ENCODE measurements at regions not wholly inside any gene's neighbourhood (a gene's known extent, or its start where the extent isn't known, plus 50 kb on each side); places are given as distances from the start of the nearest gene placed in this dataset.
"Not testable (repeated sequence)": the region's sequence is repeated elsewhere in the genome, so short reads cannot be mapped to it uniquely, and the experiment has no call there.

DNA sequence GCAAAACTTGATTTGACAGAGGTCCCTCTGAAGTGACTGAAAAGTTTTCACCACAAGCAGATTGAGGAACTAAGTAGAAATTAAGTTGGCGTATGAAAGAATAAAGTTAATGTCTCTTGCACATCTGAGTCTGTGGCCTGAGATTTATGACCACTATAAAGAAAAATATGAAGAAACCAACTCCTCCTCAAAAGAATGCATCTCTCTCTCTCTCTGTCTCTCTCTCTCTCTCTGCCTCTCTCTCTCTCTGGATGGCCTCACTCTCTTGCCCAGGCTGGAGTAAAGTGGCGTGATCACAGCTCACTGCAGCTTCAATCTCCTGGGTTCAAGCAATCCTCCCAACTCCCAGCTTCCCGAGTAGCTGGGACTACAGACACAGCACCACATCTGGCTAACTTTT is 55.2 kb downstream of the RPL22L1 start:
- no peak for DNase-seq (ENCODE audit: low read depth)

DNA sequence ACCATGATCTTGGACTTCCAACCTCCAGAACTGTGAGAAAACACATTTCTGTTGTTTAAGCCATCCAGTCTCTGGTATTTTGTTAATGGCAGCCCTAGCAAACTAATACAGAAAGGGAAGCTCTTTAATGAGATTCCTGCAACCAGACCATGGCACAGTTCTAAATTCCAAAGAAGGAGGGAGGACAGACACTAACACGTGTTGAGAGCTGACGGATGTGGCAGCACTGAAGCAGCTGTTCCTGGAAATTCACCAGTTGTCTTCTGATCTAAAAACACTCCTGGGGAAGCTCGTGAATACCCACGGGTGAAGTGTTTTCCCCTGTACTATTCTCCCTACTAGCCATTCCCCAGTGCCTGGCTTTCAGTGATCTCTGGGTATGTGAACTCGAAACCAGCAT is 56.7 kb downstream of the RPL22L1 start:
- DNase-seq (ENCODE audit: low read depth): no peak

DNA sequence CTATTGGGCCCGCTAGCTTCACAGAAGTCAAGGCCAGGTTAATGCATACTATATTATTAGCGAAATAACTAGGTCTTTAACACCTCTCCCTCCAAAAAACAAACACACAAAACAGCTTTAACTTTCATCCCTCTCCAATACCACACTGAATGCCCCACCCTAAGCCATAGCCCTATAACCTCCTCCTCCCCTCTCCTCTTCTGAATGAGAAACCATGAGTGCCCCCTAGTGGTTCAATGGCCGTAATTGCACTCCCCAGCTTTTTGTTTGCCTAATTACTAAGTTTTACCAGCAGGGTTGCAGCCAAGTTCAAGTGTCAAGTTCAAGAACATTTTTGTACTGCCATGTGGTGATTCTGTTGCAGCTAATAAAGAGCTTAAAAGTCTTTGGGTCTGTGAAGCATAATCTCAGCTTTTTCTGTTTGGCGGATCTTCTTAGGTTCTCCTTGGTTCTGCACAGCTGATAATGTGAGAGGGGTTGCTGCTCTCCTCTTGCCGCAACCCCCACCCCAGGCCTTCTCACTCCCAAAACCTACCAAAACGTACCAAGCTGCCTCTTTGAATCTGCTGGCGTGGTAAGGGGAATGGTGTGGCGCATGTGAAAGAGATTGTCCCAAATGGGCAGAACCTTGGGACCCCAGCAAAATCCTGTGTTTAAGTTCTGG is 57.9 kb downstream of the RPL22L1 start:
- peak; percentile 80 for DNase-seq (ENCODE audit: low read depth)

DNA sequence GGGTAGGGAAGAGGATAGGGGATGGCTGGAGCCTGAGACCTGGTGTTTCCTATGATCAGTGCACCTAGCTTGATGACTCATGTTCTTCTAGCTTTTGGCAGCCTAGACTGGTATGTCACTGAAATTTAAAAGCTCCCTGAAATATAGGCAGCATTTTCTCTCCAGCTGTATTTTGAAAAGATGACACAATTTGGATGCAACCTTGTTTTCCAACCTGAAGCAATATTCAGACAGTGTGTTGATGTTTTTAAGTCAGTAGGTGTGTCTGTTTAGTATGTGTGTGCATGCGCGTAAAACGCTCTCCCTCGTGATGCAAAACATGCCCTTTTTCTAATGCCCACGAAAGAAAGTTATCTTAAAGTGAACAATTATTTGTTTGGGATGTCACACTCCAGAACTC is 58.5 kb downstream of the RPL22L1 start:
- DNase-seq (ENCODE audit: low read depth): peak; percentile 6

DNA sequence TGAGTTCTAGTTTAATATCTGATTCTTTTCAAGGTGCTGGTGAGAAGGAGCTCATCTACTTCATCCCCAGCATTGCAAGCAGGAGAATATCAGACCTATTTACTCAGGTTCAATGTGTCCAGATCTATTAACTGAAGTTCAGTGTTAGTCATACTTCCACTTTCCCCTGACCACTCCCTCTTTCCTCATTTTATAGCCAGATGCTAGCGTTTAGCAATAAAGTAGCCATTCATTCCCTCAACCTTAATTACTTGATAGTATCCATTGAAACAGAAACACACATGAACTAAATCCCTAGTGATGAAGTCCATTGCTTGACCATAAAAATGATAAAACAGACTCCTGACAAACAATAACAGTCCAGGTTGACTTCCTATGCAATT is 60.0 kb downstream of the RPL22L1 start:
- DNase-seq (ENCODE audit: low read depth): peak; percentile 32

DNA sequence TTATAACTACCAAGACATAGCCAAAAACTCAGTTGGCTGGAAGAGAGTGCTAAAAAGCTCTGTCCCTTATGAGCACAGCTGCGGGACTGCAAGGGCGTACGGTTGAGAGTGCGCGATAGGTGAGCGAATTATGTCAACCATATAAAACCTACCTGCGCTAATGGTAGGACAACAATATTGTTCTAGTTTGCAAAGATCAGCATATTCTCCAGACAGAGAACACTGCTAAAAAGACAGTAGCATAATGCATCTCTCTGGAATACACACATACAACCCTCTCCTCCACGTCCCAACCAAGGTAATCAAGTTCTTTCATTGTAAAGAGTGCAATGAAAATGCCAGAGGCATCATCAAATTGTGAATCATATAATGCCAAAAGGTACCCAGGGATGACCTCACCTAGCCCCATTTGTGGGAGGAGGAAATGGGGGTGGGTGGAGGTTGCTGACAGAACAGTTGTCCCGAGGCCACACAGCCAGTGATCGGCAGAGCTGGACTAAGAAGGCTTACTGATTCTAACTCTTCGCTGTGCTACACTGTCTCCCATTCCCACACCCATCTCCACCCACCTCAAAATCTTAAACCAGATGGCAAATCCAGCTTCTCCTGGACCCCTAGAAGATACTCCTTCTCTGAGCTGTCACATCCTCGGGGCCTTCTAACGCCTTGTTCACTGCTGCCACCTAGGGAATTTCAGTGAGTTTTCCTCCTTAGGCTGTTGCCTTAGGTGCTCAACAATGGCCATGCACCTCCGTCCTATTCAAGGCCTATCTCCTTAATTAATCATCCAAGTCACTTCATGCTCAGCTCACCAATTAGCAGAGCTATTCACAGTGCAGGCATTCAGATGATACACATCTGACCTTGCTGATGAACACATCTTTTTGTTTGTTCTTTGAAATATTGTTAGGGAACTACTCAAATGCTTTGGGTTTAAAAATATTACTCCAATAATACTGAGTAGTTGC is 60.7 kb downstream of the RPL22L1 start:
- peak; percentile 71 for DNase-seq (ENCODE audit: low read depth)

DNA sequence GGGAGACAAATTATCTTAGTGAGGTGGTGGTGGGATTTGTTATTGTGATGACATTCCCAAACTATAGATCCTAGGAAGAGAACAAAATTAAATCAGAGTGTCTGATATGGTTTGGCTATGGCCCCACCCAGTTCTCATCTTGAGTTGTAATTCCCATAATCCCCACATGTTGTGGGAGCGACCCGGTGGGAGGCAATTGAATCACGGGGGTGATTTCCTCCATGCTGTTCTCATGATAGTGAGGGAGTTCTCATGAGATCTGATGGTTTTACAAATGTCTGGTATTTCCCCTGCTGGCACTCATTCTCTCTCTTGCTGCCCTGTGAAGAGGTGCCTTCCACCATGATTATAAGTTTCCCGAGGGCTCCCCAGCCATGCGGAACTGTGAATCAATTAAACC is 62.0 kb downstream of the RPL22L1 start:
- no peak for DNase-seq (ENCODE audit: low read depth)

DNA sequence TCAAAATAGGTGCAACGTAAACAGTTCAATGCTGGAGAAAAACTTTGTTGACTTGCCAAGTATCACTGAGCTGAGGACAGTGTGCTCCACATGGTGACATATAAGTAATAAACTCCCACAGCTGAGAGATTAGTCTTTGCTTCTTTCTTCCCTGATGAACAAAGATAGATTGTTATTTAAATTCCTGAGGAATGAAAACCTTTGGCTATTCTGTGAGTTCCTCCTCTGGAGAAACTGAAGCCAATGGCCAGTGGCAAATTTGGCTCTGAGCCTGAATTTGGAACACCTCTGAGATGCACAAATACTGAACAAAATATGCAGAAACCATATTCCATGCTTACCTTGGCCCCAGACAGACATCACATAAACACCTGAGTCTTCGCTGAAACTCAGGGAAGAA is 63.3 kb downstream of the RPL22L1 start:
- no peak for DNase-seq (ENCODE audit: low read depth)

DNA sequence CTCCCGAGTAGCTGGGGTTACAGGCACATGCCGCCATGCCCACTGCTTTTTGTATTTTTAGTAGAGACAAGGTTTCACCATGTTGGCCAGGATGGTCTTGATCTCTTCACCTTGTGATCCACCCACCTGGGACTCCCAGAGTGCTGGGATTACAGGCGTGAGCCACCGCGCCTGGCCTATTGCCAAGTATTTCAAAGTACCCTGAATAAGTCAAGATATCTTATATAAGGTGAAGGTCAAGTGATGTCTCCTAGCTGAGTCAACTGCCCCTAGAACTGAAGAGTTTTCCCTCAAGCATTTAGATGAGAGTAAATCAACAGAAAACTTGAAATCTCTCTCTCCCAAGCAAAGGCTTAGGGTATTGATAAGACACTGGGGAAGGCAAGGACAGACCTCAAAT is 63.9 kb downstream of the RPL22L1 start:
- DNase-seq (ENCODE audit: low read depth): no peak

DNA sequence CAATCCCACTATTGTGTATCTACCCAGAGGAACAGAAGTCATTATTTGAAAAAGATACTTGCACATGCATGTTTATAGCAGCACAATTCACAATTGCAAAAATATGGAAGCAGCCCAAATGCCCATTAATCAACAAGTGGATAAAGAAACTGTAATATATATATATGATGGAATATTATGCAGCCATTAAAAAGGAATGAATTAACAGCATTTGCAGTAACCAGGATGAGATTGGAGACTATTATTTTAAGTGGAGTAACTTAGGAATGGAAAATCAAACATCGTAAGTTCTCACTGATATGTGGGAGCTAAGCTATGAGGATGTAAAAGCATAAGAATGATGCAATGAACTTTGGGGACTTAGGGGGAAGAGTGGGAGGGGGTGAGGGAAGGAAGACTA is 64.7 kb downstream of the RPL22L1 start:
- DNase-seq (ENCODE audit: low read depth): not testable (repeated sequence)

DNA sequence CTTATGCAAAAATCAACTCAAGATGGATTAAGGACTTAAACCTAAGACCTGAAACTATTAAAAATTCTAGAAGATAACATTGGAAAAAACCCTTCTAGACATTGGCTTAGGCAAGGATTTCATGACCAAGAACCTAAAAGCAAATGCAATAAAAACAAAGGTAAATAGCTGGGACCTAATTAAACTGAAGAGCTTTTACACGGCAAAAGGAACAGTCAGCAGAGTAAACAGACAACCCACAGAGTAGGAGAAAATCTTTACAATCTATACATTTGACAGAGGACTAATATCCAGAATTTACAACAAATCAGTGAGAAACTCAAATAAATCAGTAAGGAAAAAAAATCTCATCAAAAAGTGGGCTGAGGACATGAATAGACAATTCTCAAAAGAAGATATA is 65.4 kb downstream of the RPL22L1 start:
- not testable (repeated sequence) for DNase-seq (ENCODE audit: low read depth)

DNA sequence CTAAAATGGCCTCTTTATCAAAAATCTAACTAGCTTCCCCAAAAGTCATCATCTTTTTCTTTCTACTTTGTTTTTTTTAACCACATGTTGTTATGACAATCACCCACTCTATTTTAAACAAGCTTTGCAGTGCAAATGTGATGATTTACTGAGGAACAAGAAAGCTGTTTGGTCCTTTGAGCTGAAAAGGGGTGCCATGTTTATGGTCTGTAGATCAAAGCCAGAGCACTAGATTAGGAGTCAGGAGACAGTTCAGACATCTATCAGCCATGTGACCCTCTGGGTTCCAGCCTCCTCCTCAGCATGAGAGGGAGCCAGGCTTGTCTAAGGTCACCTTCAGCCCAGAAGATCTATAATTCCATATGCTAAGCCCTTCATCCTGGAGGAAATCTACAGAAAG is 65.9 kb downstream of the RPL22L1 start:
- DNase-seq (ENCODE audit: low read depth): no peak

DNA sequence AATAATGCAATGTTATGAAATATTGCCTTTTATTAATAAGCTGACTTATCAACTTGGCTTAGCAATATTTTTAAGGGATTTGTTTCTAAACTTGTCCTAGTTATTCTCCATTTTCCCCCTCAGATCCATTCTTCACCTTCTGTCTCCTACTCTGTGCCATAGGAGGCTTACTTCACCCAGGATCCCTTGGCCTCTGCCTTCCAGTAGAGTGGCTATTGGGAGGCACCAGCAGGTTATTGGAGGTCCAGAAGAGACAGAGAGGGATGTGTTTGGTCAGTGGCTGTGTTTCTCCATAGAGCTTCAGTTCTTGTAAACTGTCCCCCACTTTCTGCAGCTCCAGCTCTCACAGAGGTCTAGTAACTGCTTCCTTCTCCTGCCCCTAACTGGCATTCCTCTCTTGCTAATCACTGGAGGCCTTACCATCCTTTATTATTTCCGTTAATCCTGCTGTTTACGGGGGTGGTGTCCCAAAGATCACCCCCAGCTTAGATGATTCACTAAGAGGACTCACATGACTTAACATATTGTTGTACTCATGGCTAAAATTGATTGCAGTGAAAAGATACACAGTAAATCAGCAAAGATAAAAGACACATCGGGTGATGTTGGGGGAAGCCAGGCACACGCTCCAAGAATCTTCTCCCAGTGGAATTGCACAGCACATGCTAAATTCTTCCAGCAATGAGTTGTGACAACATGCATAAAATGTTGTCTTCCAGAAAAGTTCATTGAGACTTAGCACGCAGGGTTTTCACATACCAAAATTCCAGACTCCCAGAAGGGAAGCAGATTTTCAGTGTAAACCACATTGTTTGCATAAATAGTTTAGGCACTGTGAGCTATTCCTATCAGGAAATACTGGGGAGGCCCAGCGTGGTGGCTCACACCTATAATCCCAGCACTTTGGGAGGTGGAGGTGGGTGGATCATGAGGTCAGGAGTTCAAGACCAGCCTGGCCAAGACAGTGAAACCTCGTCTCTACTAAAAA is 67.5 kb downstream of the RPL22L1 start:
- peak; percentile 99 for DNase-seq (ENCODE audit: low read depth)

DNA sequence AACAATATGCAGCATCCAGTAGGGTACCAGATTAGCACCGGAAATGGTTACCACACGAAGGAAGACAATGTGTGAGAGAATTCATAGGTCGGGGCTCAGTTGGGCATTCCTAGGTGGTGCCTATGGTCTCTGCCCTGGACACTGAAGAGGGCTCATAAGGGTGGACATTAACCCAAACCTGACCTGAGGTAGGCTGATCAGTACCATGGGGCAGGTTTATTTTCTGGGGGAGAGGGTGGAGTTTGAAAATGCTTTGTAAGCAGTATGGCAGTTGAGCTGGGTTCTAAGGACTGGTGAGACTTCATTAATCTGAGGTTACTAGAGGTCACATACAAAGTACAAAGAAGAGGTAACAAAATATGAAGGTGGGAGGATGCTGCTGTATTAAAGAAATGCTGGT is 68.4 kb downstream of the RPL22L1 start:
- DNase-seq (ENCODE audit: low read depth): no peak

DNA sequence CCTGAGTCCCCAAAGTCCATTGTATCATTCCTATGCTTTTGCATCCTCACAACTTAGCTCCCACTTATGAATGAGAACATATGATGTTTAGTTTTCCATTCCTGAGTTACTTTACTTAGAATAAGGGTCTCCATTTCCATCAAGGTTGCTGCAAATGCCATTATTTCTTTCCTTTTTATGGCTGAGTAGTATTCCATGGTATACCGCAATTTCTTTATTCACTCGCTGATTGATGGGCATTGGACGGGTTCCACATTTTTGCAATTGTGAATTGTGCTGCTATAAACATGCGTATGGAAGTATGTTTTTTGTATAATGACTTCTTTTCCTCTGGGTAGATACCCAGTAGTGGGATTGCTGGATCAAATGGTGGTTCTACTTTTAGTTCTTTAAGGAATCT is 69.7 kb downstream of the RPL22L1 start:
- DNase-seq (ENCODE audit: low read depth): not testable (repeated sequence)

DNA sequence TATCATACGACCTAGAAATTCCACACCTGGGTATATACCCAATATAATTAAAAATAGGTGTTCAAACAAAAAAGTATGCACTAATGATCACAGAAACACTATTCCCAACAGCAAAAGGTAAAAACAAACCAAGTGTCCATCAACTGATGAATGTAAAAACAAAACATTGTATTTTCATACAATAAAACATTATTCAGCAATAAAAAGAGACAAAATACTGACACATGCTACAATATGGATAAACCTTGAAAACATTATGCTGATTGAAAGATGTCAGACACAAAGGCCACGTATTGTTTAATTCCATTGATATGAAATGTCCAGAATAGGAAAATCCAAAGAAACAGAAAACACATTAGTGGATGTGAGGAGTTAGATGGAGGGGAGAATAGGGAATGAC is 71.0 kb downstream of the RPL22L1 start:
- no peak for DNase-seq (ENCODE audit: low read depth)

DNA sequence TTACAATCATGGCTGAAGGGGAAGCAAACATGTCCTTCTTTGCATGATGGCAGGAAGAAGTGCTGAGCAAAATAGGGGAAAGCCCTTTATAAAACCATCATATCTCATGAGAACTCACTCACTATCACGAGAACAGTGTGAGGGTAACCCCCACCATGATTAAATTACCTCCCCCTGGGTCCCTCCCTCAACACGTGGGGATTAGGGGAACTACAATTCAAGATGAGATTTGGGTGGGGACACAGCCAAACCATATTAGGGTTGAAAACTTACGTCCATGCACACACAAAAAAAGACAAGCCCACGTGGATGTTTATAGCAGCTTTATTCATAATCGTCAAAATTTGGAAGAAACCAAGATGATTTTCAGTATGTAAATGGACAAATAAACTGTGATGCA is 72.3 kb downstream of the RPL22L1 start:
- DNase-seq (ENCODE audit: low read depth): no peak

DNA sequence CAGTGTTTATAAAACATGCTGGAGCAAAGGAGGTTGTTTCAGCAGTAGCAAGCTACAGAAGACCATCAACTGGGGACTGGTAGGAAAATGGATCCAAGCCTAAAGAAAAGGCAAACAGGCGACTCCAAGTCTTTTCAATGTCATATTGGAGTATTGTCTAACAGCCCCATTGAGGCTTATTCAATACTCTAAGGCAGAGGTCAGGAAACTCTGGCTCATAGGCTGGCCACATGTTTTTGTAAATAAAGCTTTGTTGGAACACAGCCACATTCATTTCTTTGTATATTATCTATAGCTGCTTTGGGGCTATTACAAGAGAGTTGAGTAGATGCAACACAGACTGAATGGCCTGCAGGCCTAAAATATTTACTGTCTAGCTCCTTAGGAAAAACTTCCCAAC is 77.5 kb downstream of the RPL22L1 start:
- peak; percentile 56 for DNase-seq (ENCODE audit: low read depth)

DNA sequence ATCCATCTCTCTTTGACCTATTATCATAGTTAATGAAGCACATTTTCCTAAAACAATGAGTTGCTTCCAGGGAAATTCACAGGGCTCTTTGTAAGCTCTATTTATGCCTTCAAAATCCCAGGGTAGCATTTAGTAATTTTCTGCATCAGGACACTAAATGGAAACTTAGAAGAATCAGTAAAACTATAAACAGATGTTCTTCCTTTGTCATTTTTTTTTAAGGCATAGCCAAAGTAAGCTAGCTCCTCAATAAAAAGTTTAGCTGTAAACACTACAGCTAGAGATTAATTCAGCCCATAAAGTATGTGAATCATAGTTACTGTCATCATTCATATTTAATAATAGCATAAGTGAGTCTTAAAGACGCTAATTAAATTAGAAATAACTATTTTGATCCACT is 79.3 kb downstream of the RPL22L1 start:
- peak; percentile 44 for DNase-seq (ENCODE audit: low read depth)

DNA sequence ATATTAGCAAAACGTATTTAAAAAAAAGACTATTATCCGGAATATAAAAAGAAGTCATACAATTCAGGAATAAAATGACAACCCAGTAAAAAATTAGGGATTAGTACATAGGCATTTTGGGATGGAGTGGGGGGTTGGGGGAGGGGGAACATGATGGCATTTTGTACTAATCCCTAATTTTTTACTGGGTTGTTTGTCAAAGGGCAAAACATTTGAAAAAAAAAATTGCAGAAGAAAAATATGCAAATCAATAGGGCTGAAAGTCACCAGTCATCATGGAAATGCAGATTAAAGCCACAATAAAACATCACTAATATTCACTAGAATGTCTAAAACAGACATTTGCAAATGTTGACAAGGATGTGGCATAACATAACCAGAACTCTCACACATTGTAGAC is 82.5 kb downstream of the RPL22L1 start:
- no peak for DNase-seq (ENCODE audit: low read depth)

DNA sequence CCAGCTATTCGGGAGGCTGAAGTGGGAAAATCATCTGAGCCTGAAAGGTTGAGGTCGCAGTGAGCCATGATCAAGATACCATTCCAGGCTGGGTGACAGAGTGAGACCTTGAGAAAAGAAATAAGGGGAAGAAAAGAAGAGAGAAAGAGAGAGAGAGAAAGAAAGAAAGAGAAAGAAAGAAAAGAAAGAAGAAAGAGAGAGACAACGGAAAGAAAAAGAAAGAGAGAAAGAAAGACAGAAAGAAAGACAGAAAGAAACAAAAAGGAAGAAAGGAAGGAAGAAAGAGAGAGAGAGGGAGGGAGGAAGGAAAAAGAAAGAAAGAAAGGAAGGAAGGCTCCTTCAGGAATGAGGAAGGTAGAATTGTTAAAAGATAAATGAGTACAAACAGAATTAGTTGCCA is 84.5 kb downstream of the RPL22L1 start:
- no peak for DNase-seq (ENCODE audit: low read depth)

DNA sequence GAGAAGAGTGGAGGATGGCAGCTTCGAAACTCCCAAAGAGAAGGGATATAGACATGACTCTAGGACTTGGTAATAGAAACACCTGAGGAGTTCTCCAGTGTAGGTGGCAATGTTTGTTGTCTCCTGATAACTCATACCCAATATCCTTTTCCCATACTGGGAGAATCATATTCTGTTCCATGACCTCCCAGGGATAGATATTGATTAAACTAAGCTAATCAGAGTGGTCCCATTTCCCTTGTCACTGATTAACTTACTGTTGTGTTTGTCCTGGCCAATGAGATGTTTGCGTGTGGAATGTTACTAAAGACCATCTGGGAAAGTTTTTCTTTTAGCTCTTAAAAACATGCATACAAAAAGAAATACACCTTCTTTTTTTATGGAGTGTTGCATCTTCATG is 85.6 kb downstream of the RPL22L1 start:
- no peak for DNase-seq (ENCODE audit: low read depth)

Data from fibroblast of gingiva (primary cell).